Gastrocnemius medialis (tissue), 4 donors: ENCODE measurements at regions not wholly inside any gene's neighbourhood (a gene's known extent, or its start where the extent isn't known, plus 50 kb on each side); places are given as distances from the start of the nearest gene placed in this dataset.

Experiments used
- POLR2A ChIP-seq, 2 donors: fragments of 450-650 bp; IDR thresholded peaks; one replicate each; pipeline ENCODE4 v1.6.1; 2017; ENCODE audit warnings: antibody characterized with exemption in 2 of 2, mild to moderate bottlenecking in 2 of 2, moderate library complexity in 2 of 2
- TF ChIP-seq, protein P1 (sequence below), 5 experiments: fragments of 450-650 bp in 3 of 5; fragments of 200-600 bp in 2 of 5; sonication (generic) in 2 of 5; IDR thresholded peaks in 4 of 5; conservative IDR thresholded peaks in 1 of 5; 1 replicate in 4 of 5; 2 replicates in 1 of 5; pipeline ENCODE4 v1.5.1; 2016 to 2019; ENCODE audit warnings: antibody characterized with exemption in 5 of 5, mild to moderate bottlenecking in 3 of 5, moderate library complexity in 3 of 5

DNA sequence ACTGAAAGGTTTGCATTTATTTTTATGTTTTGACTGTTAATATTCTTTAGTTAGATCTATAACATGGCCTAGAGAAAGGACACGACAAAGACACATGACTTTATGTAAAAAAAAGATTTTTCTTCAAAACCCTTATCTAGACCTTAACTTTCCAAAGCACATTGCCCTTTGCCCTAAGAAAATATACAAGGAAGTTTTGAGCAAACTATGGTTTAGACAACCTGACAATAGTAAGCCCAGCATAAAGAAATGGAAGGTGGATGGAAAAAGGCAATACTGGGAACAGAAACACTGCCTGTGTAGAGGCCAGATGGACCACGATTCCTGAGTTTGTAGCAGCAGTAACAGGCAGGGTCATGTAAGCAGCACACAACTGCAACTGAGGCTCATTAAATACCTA, 724.0 kb downstream of the GALC start:
- TF ChIP-seq, protein P1, sequence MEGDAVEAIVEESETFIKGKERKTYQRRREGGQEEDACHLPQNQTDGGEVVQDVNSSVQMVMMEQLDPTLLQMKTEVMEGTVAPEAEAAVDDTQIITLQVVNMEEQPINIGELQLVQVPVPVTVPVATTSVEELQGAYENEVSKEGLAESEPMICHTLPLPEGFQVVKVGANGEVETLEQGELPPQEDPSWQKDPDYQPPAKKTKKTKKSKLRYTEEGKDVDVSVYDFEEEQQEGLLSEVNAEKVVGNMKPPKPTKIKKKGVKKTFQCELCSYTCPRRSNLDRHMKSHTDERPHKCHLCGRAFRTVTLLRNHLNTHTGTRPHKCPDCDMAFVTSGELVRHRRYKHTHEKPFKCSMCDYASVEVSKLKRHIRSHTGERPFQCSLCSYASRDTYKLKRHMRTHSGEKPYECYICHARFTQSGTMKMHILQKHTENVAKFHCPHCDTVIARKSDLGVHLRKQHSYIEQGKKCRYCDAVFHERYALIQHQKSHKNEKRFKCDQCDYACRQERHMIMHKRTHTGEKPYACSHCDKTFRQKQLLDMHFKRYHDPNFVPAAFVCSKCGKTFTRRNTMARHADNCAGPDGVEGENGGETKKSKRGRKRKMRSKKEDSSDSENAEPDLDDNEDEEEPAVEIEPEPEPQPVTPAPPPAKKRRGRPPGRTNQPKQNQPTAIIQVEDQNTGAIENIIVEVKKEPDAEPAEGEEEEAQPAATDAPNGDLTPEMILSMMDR (IDR thresholded peaks at IDR 0.05 in 4 of 5, conservative IDR thresholded peaks at IDR 0.05 in 1 of 5) = no peak
- no peak for TF ChIP-seq POLR2A (IDR thresholded peaks at IDR 0.05)
